Anterior cingulate cortex (tissue), 58 donors: ENCODE measurements at regions not wholly inside any gene's neighbourhood (a gene's known extent, or its start where the extent isn't known, plus 50 kb on each side); places are given as distances from the start of the nearest gene placed in this dataset.
A peak's percentile ranks its signal among the peaks of the same experiment; 100 is the strongest.

Experiments
- DNase-seq, 58 donors: peaks; one replicate each; lab custom pipeline; 2025; lab: John Stamatoyannopoulos, UW

DNA sequence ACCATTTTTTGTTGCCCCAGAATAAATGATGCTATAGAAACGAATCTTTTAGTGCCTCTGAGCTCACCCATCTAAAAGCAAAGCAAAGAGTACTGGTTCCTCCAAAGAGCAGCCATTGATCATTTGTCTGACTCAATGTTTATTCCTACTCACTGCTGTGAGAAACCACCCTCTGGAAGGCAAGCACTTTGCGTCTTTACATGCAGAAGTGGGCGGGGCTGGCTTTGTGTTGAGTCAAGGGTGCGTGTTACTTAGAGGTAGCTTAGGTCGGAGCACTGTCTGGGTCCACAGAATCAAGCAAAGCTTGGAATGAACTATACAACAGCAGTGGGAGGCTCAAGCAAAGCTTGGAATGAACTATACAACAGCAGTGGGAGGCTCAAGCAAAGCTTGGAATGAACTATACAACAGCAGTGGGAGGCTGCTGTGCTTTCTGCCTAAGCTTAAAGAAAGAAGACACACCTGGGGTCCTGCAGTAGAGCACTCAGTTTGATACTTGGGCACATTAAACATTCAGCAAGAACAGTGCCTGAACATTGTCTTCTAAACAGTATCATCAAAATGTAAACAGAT is 77.2 kb upstream of the PRICKLE1 start:
- DNase-seq = no peak

- no peak for DNase-seq
Measured at GRCh38 chr12:42663621-42664020, 74.1 kb upstream of the PRICKLE1 start.

GRCh38 chr12:42660968-42661937 is 71.7 kb upstream of the PRICKLE1 start:
- DNase-seq = no peak

DNA sequence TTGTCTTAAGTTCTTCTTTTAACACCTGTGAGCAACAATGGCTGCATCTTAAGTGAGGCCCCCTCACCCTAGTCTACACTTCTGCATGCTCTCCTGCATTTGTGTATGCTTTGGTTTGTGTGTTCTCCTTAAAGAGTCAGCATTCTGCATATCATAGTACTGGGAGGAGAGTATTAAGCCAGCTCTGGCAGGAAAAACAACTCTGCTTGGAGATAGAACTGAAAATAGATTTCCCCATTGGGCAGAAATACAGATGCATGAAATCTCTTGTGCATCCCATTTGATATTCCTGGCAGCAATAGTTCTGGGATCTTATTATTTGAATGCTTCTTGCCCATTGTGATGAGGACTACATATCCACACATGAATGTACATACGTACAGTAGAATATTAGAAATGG is 70.6 kb upstream of the PRICKLE1 start:
- no peak for DNase-seq

DNA sequence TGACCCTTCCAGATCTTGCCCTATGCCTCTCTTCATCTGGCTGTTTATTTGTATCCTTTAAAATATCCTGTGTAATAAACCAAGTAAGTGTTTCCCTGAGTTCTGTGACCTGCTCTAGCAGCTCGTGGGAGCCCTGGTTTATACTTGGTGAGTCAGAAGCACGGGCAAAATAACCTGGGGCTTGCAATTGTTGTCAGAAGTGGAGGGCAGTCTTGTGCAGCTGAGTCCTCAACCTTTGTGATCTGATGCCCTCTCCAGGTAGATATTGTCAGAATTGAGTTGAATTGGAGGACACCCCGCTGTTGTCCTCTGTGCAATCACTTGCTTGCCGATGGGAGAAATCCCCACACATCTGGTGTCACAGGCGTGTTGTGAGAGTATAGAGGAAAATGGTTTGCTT is 62.5 kb upstream of the PRICKLE1 start:
- DNase-seq = no peak

DNA sequence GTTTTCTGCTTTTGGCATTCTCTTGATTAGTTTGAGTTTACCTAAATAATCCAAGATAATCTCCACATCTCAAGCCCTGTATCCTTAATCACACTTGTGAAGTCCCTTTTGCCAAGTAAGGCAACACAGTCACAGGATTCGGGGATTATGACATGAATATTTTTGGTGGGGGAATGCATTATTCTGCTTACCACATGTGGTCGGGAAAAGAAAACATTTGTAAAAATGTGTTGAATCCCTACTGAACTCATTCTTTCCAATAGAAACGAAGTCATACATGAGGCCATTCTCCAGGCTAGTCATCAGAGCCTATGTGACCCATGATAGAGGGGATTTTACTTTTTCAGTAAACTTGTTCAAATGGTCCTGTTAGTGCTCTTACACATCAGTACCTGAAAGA is 58.5 kb upstream of the PRICKLE1 start:
- DNase-seq = no peak

DNA sequence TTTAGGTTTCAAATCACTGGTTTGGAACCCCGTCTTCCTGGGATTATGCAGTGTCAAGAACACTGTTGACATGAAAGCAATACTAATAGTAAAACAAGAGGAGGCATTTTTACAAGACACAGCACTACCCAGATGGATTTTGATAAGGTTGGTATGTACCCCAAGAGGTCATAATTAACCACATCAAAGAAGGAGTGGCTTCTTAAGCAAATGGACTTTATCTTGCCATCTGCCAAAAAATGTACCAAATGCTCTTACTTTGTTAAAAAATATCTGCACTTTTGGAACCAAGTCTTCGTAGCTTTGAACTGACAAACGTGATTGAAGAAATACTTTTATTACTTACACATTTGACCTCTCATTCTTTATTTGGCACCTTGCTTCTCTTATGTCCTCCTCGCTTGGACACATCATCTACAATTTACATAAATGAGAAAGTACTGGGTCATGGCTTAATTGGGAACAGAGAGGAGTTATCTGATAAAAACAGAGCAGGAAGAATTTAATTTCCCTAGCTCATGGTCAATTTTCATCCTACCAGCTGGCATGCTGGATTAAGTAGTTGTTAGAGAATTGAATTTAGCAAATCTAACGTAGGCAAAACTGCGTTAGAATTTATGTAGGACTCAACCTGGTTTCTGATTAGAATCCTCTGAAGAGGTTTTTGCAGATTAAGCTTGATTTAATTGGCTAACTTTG is 54.5 kb upstream of the PRICKLE1 start:
- DNase-seq = no peak

DNA sequence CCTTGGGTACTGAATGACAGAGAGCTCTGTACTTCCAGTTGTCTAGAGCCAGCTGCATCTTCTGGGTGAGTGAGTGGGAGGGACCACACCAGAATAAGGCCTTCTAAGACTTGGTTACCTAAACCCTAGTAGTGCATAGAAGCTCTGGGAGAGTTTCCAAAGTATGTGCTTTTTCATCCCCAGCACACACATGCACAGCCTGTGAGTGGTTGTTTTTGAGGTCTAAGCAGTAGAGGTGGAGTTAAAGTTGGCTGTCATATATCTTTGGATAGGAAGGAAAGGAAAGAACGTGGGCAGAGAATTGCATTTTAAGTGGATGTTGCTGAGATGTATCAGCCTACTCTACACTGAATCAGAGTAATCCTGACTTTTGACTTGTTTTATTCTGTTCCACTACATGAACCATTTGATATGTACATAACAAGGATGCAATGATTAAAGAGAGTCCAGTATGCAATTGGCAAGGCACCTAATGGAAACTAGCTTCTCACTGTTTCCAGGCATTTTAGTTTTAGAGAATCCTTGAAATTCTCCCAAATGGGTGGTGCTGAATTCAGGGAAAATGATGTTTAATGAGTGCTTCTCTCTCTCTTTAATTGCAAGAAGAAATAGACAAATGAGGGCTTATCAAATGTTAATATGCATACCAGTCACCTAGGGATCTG is 51.8 kb upstream of the PRICKLE1 start:
- peak in 4 of 58 donors; percentile 2 to 26 (median 5) for DNase-seq

DNA sequence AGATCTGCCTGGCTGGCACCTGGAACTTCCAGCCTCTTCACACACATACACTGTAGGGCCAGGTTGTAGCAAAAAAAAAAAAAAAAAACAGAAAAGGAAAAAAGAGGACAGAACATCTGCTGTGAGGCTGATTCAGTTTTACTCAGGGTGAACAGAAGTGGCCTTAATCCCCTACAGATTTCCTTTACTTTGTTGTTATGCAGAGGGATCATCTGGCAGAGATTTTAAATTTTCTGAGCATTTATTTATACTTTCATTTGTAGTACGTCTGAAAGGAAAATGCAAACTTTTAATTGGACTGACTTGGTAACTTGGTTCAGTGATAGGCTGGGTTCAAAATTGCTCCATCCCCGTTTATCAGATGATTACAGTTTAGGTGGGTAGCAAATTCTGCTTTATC is 50.8 kb upstream of the PRICKLE1 start:
- no peak for DNase-seq

- DNase-seq = no peak
Measured at GRCh38 chr12:42639556-42639955, 50.0 kb upstream of the PRICKLE1 start.
